ENCODE measurements at regions not wholly inside any gene's neighbourhood (a gene's known extent, or its start where the extent isn't known, plus 50 kb on each side); places are given as distances from the start of the nearest gene placed in this dataset.

DNA sequence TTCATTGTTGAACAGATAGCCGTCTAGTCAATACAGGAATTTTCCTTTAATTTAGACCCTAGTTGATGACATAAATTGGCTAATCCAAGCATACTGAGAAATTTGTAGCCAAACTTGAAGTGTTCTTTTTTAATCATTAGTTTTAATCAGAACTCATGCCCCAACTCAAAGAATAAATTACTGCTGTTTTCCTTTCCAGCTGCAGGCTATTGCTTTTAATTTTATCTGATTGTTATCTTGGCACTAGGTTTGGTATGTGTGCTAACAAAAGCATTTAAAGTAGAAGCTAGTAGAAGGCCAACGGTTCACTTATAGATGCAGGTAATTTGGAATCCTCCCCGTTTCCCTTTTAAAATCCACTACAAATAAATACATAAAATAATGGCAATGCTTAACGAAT, 188.5 kb downstream of the CD109 start:
- TF ChIP-seq POLR2A (IDR thresholded peaks at IDR 0.05; ENCODE audit: low read length) (no peak), GATA1 (IDR thresholded peaks at IDR 0.05; ENCODE audit: low read depth, low read length) (no peak)

Data from erythroblast (primary cell).